NCI-H748 treated with DMSO at 0.1 percent for 48 hours (cell line): ENCODE measurements at regions not wholly inside any gene's neighbourhood (a gene's known extent, or its start where the extent isn't known, plus 50 kb on each side); places are given as distances from the start of the nearest gene placed in this dataset.

Source experiments
- DNase-seq: peaks from one replicate; lab custom pipeline; 2025; lab: John Stamatoyannopoulos, UW

- DNase-seq = no peak
Measured at GRCh38 chr2:216916956-216917650, 57.2 kb upstream of the TNP1 start.

- no peak for DNase-seq
Measured at GRCh38 chr2:216915557-216916150, 55.8 kb upstream of the TNP1 start.

GRCh38 chr2:216914491-216914890 lies 54.6 kb upstream of the TNP1 start:
- no peak for DNase-seq

- no peak for DNase-seq
Measured at GRCh38 chr2:216911886-216912285, 52.0 kb upstream of the TNP1 start.

GRCh38 chr2:216911008-216911407 lies 51.1 kb upstream of the TNP1 start:
- no peak for DNase-seq

GRCh38 chr2:216909541-216910210 lies 49.8 kb upstream of the TNP1 start:
- no peak for DNase-seq
